NCI-H524 (cell line): ENCODE measurements at regions not wholly inside any gene's neighbourhood (a gene's known extent, or its start where the extent isn't known, plus 50 kb on each side); places are given as distances from the start of the nearest gene placed in this dataset.
A peak's percentile ranks its signal among the peaks of the same experiment; 100 is the strongest.
"Not testable (repeated sequence)": the region's sequence is repeated elsewhere in the genome, so short reads cannot be mapped to it uniquely, and the experiment has no call there.

Experiments
- DNase-seq, 2 experiments: peaks; one replicate each; lab custom pipeline; 2025; lab: John Stamatoyannopoulos, UW

GRCh38 chr9:83191154-83191553 lies 128.2 kb upstream of the RASEF start:
- DNase-seq: no peak

GRCh38 chr9:83189026-83189425 lies 126.1 kb upstream of the RASEF start:
- DNase-seq: not testable (repeated sequence)

GRCh38 chr9:83188277-83188676 lies 125.3 kb upstream of the RASEF start:
- no peak for DNase-seq

GRCh38 chr9:83186155-83186737 lies 123.3 kb upstream of the RASEF start:
- no peak for DNase-seq

GRCh38 chr9:83185488-83186154 lies 122.7 kb upstream of the RASEF start:
- no peak for DNase-seq

- DNase-seq: no peak
These were observed 120.7 kb upstream of the RASEF start for GRCh38 chr9:83183621-83184020.

GRCh38 chr9:83182071-83182470 lies 119.1 kb upstream of the RASEF start:
- no peak for DNase-seq

- DNase-seq: no peak
These were observed 115.8 kb upstream of the RASEF start for GRCh38 chr9:83178717-83179116.

- DNase-seq: no peak
These were observed 114.8 kb upstream of the RASEF start for GRCh38 chr9:83177747-83178146.

- DNase-seq: no peak
These were observed 104.2 kb upstream of the RASEF start for GRCh38 chr9:83167126-83167525.

- DNase-seq: no peak
These were observed 103.4 kb upstream of the RASEF start for GRCh38 chr9:83166372-83166771.

GRCh38 chr9:83155733-83156132 lies 92.8 kb upstream of the RASEF start:
- no peak for DNase-seq

- DNase-seq: no peak
These were observed 91.9 kb upstream of the RASEF start for GRCh38 chr9:83154821-83155220.

GRCh38 chr9:83154087-83154736 lies 91.3 kb upstream of the RASEF start:
- no peak for DNase-seq

GRCh38 chr9:83153030-83153429 lies 90.1 kb upstream of the RASEF start:
- no peak for DNase-seq

- DNase-seq: no peak
These were observed 88.7 kb upstream of the RASEF start for GRCh38 chr9:83151627-83152137.

- peak in 1 of 2 experiments; percentile 0 for DNase-seq
These were observed 84.6 kb upstream of the RASEF start for GRCh38 chr9:83147315-83148149.

- no peak for DNase-seq
These were observed 83.4 kb upstream of the RASEF start for GRCh38 chr9:83146325-83146724.

GRCh38 chr9:83144492-83144891 lies 81.5 kb upstream of the RASEF start:
- no peak for DNase-seq

- no peak for DNase-seq
These were observed 79.4 kb upstream of the RASEF start for GRCh38 chr9:83142389-83142788.

- DNase-seq: no peak
These were observed 78.9 kb upstream of the RASEF start for GRCh38 chr9:83141887-83142286.

- DNase-seq: no peak
These were observed 77.1 kb upstream of the RASEF start for GRCh38 chr9:83140061-83140460.
